Upper lobe of left lung (tissue), 6 donors: ENCODE measurements at regions not wholly inside any gene's neighbourhood (a gene's known extent, or its start where the extent isn't known, plus 50 kb on each side); places are given as distances from the start of the nearest gene placed in this dataset.

ENCODE experiments used
- ATAC-seq, 2 donors: fragments of 200-7000 bp; cut with Tn5 transposase; one replicate each; pipeline ENCODE4 v1.9.1; 2022; ENCODE audit warnings: mild to moderate bottlenecking in 2 of 2, moderate library complexity in 2 of 2; ENCODE audit not compliant: low FRiP score in 2 of 2
- DNase-seq, 2 donors: peaks; one replicate each; pipeline ENCODE4 v3.0.0-alpha.2; 2019 to 2020
- H3K27ac ChIP-seq, 4 donors: fragments of 200-600 bp; sonication (generic); one replicate each; pipeline ENCODE4 v1.5.1; 2016 to 2019
- H3K27me3 ChIP-seq, 4 donors: fragments of 200-600 bp; sonication (generic); one replicate each; pipeline ENCODE4 v1.5.1; 2017 to 2019
- H3K36me3 ChIP-seq, 4 donors: fragments of 200-600 bp; sonication (generic); one replicate each; pipeline ENCODE4 v1.5.1; 2016 to 2019
- H3K4me1 ChIP-seq, 4 donors: fragments of 200-600 bp; sonication (generic); one replicate each; pipeline ENCODE4 v1.5.1; 2018 to 2019
- H3K4me3 ChIP-seq, 4 donors: fragments of 200-600 bp; sonication (generic); one replicate each; pipeline ENCODE4 v1.5.1; 2017 to 2019; ENCODE audit warnings: mild to moderate bottlenecking in 2 of 4, moderate library complexity in 1 of 4
- H3K9me3 ChIP-seq, 4 donors: fragments of 200-600 bp; sonication (generic); one replicate each; pipeline ENCODE4 v1.5.1; 2018 to 2019
- EP300 ChIP-seq, 4 donors: sonication (generic); formaldehyde crosslinking; IDR thresholded peaks; one replicate each; pipeline ENCODE4 v1.5.1; 2017; ENCODE audit warnings: antibody characterized with exemption in 4 of 4, control low read depth in 2 of 4
- POLR2A ChIP-seq, 4 donors: fragments of 450-650 bp; IDR thresholded peaks; one replicate each; pipeline ENCODE4 v1.5.1; 2016 to 2017; ENCODE audit warnings: antibody characterized with exemption in 4 of 4, mild to moderate bottlenecking in 2 of 4
- POLR2AphosphoS5 ChIP-seq, 2 donors: sonication (generic); formaldehyde crosslinking; IDR thresholded peaks; one replicate each; pipeline ENCODE4 v1.5.1; 2017; ENCODE audit warnings: antibody characterized with exemption in 2 of 2
- WGBS, 2 donors: methylation state at CpG; one replicate each; pipeline ENCODE4 v1.1.5; 2017 to 2018; 5-methylcytosine and 5-hydroxymethylcytosine counted together
- TF ChIP-seq, protein P1 (sequence below), 6 experiments: fragments of 450-650 bp in 4 of 6; fragments of 200-600 bp in 2 of 6; sonication (generic) in 2 of 6; IDR thresholded peaks; one replicate each; pipeline ENCODE4 v1.5.1; 2016 to 2019; ENCODE audit warnings: antibody characterized with exemption in 6 of 6
- donor health status: DM: no; HTN: no; CAD: no; lungs with moderate emphysema.
- donor health status: DM: no; HTN: yes; CAD: no; lungs with severe emphysema.

DNA sequence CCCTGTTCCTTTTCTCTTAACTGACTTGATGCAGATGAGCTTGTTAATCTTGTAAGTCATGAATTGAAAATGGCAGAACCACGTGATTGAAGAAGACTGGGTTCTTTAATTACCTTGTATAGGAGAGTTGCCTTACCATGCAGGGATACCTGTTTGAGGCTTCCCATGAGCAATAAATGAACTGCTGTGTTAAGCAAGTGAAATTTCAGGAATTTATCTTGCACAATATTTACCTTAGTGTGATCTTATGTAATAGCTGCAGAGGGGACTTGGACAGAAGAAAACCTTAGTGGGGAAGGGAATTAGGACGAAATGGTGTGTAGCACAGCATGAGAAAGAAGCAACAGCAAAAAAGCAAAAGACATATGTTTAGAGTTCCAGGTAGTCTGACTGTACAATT lies 384.0 kb upstream of the TMEFF2 start:
- 43 to 59% methylated on average over 2 of the region's 2 CpGs for WGBS, 2 donors
- no peaks in the 10 kb centered on the region for H3K4me1 ChIP-seq
- H3K4me3 ChIP-seq, result no peak overlapping the region
- no peaks in the 10 kb centered on the region for H3K27me3 ChIP-seq
- no peaks in the 10 kb centered on the region for H3K9me3 ChIP-seq
- no peaks in the 10 kb centered on the region for H3K36me3 ChIP-seq
- TF ChIP-seq POLR2AphosphoS5 (IDR thresholded peaks at IDR 0.05) (no peak), POLR2A (IDR thresholded peaks at IDR 0.05) (no peak), EP300 (IDR thresholded peaks at IDR 0.05) (no peak)
- TF ChIP-seq, protein P1, sequence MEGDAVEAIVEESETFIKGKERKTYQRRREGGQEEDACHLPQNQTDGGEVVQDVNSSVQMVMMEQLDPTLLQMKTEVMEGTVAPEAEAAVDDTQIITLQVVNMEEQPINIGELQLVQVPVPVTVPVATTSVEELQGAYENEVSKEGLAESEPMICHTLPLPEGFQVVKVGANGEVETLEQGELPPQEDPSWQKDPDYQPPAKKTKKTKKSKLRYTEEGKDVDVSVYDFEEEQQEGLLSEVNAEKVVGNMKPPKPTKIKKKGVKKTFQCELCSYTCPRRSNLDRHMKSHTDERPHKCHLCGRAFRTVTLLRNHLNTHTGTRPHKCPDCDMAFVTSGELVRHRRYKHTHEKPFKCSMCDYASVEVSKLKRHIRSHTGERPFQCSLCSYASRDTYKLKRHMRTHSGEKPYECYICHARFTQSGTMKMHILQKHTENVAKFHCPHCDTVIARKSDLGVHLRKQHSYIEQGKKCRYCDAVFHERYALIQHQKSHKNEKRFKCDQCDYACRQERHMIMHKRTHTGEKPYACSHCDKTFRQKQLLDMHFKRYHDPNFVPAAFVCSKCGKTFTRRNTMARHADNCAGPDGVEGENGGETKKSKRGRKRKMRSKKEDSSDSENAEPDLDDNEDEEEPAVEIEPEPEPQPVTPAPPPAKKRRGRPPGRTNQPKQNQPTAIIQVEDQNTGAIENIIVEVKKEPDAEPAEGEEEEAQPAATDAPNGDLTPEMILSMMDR (IDR thresholded peaks at IDR 0.05), result no peak
- ATAC-seq (no peak), DNase-seq (no peak)
- no peak overlapping the region for H3K27ac ChIP-seq

DNA sequence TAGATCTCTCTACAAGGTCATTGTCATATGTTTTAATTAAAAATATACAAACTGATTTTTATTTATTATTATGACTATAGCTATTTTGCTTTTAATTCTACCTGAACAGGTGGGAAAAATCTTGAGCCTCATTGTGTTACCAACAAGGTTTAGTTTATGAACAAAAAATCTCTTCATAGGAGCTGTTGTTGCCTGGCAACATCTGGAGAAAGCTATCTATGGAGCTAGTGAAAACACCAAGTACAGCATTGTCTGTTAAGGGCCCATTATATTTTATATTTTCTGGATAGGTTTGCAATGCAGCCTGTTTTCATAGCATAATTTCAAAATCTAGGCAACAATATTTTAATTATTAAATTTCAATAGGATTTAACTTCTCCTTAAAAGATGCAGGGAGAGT lies 383.0 kb upstream of the TMEFF2 start:
- Histone ChIP-seq H3K4me1 (no peaks in the 10 kb centered on the region), H3K36me3 (no peaks in the 10 kb centered on the region), H3K4me3 (no peak overlapping the region), H3K27me3 (no peaks in the 10 kb centered on the region), H3K9me3 (no peaks in the 10 kb centered on the region), H3K27ac (no peak overlapping the region)
- TF ChIP-seq, protein P1 (IDR thresholded peaks at IDR 0.05), result no peak
- no peak for TF ChIP-seq POLR2AphosphoS5 (IDR thresholded peaks at IDR 0.05)
- no peak for TF ChIP-seq EP300 (IDR thresholded peaks at IDR 0.05)
- DNase-seq (no peak), ATAC-seq (no peak)

DNA sequence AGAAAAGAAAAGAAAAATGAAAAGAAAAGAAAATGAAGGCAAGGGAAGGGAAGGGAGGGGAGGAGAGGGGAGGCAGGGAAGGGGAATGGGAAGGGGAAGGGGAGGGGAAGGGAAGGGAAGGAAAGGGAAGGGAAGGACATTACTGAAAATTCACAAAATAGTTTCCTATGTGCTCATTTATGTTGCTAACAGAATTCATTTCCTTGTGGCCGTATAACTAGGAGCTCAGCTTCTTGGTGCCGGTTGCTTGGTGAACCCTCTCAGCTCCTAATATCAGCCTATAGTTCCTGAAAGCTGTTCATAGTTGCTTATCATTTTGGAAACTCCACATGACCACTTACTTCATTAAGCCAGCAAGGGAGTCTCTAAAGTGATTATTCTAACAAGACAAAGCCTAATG lies 379.8 kb upstream of the TMEFF2 start:
- H3K4me3 ChIP-seq, result no peak overlapping the region
- no peak overlapping the region for H3K27ac ChIP-seq
- no peaks in the 10 kb centered on the region for H3K4me1 ChIP-seq
- WGBS, 2 donors, result 86% methylated on average over 2 of the region's 2 CpGs
- no peaks in the 10 kb centered on the region for H3K36me3 ChIP-seq
- H3K27me3 ChIP-seq, result no peaks in the 10 kb centered on the region
- DNase-seq (no peak), ATAC-seq (no peak)
- no peaks in the 10 kb centered on the region for H3K9me3 ChIP-seq
- TF ChIP-seq POLR2AphosphoS5 (IDR thresholded peaks at IDR 0.05), result no peak
- TF ChIP-seq EP300 (IDR thresholded peaks at IDR 0.05), result no peak
- TF ChIP-seq POLR2A (IDR thresholded peaks at IDR 0.05), result no peak
- TF ChIP-seq, protein P1 (IDR thresholded peaks at IDR 0.05), result no peak

DNA sequence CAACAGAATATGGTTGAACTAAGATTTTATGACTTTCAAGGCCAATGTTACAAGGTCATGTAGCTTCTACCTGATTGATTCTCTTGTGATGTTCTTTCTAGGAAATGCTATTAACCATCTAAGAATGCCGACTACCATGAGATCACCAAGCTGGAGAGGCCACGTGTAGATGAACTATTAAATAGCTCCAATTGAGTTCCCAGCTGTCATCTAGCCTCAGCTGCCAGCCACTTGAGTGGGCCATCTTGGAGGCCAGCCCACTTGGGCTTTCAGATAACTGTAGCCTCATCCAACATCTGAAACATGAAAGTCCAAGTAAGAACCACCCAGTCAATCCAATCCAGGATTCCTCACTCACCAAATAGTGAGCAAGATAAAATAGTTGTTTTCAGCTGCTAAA lies 376.9 kb upstream of the TMEFF2 start:
- WGBS, 2 donors, result 60 to 85% methylated on average over 2 of the region's 2 CpGs
- Histone ChIP-seq H3K9me3 (no peaks in the 10 kb centered on the region), H3K27me3 (no peaks in the 10 kb centered on the region), H3K27ac (no peak overlapping the region), H3K4me1 (no peaks in the 10 kb centered on the region), H3K4me3 (no peak overlapping the region), H3K36me3 (no peaks in the 10 kb centered on the region)
- TF ChIP-seq POLR2AphosphoS5 (IDR thresholded peaks at IDR 0.05), result no peak
- TF ChIP-seq EP300 (IDR thresholded peaks at IDR 0.05), result no peak
- TF ChIP-seq, protein P1 (IDR thresholded peaks at IDR 0.05), result no peak
- no peak for TF ChIP-seq POLR2A (IDR thresholded peaks at IDR 0.05)
- DNase-seq (no peak), ATAC-seq (no peak)

DNA sequence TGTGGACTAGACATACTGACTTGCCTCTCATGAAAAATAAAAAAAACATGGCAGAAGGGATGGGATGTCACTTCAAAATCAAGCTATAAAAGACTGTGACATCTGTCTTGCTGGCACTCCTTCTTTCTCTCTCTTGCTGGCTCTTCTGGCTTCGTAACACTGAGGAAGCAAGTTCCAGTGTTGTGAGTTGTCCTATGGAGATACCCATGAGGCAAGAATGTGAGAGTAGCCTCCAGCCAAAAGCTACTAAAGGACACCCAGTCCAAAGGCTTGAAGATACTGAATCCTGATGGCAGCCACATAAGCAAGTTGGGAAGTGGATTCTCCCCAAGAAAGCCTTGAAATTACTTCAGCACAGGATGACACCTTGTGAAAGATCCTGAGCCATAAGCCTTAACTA lies 376.1 kb upstream of the TMEFF2 start:
- no peaks in the 10 kb centered on the region for H3K36me3 ChIP-seq
- DNase-seq (no peak), ATAC-seq (no peak)
- no peaks in the 10 kb centered on the region for H3K27me3 ChIP-seq
- H3K4me3 ChIP-seq, result no peak overlapping the region
- no peak overlapping the region for H3K27ac ChIP-seq
- TF ChIP-seq EP300 (IDR thresholded peaks at IDR 0.05) (no peak), POLR2AphosphoS5 (IDR thresholded peaks at IDR 0.05) (no peak), POLR2A (IDR thresholded peaks at IDR 0.05) (no peak)
- TF ChIP-seq, protein P1 (IDR thresholded peaks at IDR 0.05), result no peak
- no peaks in the 10 kb centered on the region for H3K4me1 ChIP-seq
- WGBS, 2 donors, result 60 to 75% methylated on average over 1 of the region's 1 CpG
- H3K9me3 ChIP-seq, result no peaks in the 10 kb centered on the region
